DND-41 (cell line): ENCODE measurements at regions not wholly inside any gene's neighbourhood (a gene's known extent, or its start where the extent isn't known, plus 50 kb on each side); places are given as distances from the start of the nearest gene placed in this dataset.

Experiments
- ATAC-seq: fragments of 200-7000 bp; cut with Tn5 transposase; 3 replicates; pipeline ENCODE4 v1.9.1; 2021; ENCODE audit warnings: low read depth; ENCODE audit not compliant: insufficient read depth
- DNase-seq: peaks from one replicate; pipeline ENCODE4 v3.0.0-alpha.2; 2020
- H2AFZ ChIP-seq: 2 replicates; pipeline ENCODE4 v1.6.0; 2012; ENCODE audit warnings: low read depth, low read length
- H3K27ac ChIP-seq: 2 replicates; pipeline ENCODE4 v1.5.1; 2012; ENCODE audit warnings: low read length, inconsistent platforms
- H3K27me3 ChIP-seq: fragments of 200-600 bp; sonication (generic); 2 replicates; pipeline ENCODE4 v1.6.0; 2012; ENCODE audit warnings: low read length, mild to moderate bottlenecking, inconsistent platforms; ENCODE audit not compliant: insufficient read depth, poor library complexity
- H3K36me3 ChIP-seq: 2 replicates; pipeline ENCODE4 v1.5.1; 2012; ENCODE audit warnings: low read length, inconsistent platforms; ENCODE audit not compliant: insufficient read depth
- H3K4me1 ChIP-seq: 2 replicates; pipeline ENCODE4 v1.5.1; 2012; ENCODE audit warnings: mild to moderate bottlenecking, low read length; ENCODE audit not compliant: insufficient read depth
- H3K4me2 ChIP-seq: 2 replicates; pipeline ENCODE4 v1.6.0; 2012; ENCODE audit warnings: mild to moderate bottlenecking, moderate library complexity, low read length, inconsistent platforms; ENCODE audit not compliant: insufficient read depth
- H3K4me3 ChIP-seq, 2 experiments: fragments of 200-600 bp in 1 of 2; shearing (Covaris generic) in 1 of 2; 2 replicates each; pipeline ENCODE4 v1.5.1; 2012 to 2016; ENCODE audit warnings: inconsistent platforms in 2 of 2, low read length in 2 of 2, mild to moderate bottlenecking in 2 of 2, low read depth in 1 of 2, moderate library complexity in 1 of 2
- H3K79me2 ChIP-seq: 2 replicates; pipeline ENCODE4 v1.6.0; 2012; ENCODE audit warnings: low read length, inconsistent platforms; ENCODE audit not compliant: insufficient read depth
- H3K9ac ChIP-seq: 2 replicates; pipeline ENCODE4 v1.6.0; 2012; ENCODE audit warnings: low read depth, mild to moderate bottlenecking, inconsistent platforms, low read length, moderate library complexity
- H3K9me3 ChIP-seq: 2 replicates; pipeline ENCODE4 v1.5.1; 2012; ENCODE audit warnings: low read length, moderate library complexity, mild to moderate bottlenecking, inconsistent platforms; ENCODE audit not compliant: insufficient read depth, severe bottlenecking
- H4K20me1 ChIP-seq: 2 replicates; pipeline ENCODE4 v1.6.0; 2012; ENCODE audit warnings: low read length; ENCODE audit not compliant: insufficient read depth
- CTCF ChIP-seq: IDR thresholded peaks from 2 replicates; pipeline ENCODE4 v1.5.1; 2012; ENCODE audit warnings: borderline replicate concordance, low read length, moderate library complexity, mild to moderate bottlenecking; ENCODE audit not compliant: poor library complexity, severe bottlenecking; ENCODE audit errors: extremely low read depth
- EZH2 ChIP-seq: IDR thresholded peaks from 3 replicates; pipeline ENCODE4 v1.6.1; 2012; ENCODE audit warnings: borderline replicate concordance, low read depth, mild to moderate bottlenecking, moderate library complexity, low read length, inconsistent platforms; ENCODE audit not compliant: severe bottlenecking

- DNase-seq, result no peak
- H2AFZ ChIP-seq, result no peak overlapping the region
- H4K20me1 ChIP-seq, result no peaks in the 10 kb centered on the region
- H3K9ac ChIP-seq, result no peak overlapping the region
- H3K27ac ChIP-seq, result no peak overlapping the region
- peaks cover 13% of the 10 kb centered on the region for H3K4me1 ChIP-seq
- no peak for TF ChIP-seq EZH2
- no peak for TF ChIP-seq CTCF
- no peaks in the 10 kb centered on the region for H3K36me3 ChIP-seq
- H3K27me3 ChIP-seq, result no peaks in the 10 kb centered on the region
- no peak overlapping the region for H3K4me2 ChIP-seq
- ATAC-seq, result no peak
- H3K9me3 ChIP-seq, result peaks cover 10% of the 10 kb centered on the region
- no peaks in the 10 kb centered on the region for H3K79me2 ChIP-seq
- no peak overlapping the region for H3K4me3 ChIP-seq
Measured at GRCh38 chr20:61023612-61024011, 228.4 kb upstream of the CDH4 start.

GRCh38 chr20:61024390-61024789 lies 227.7 kb upstream of the CDH4 start:
- H3K9ac ChIP-seq, result no peak overlapping the region
- ATAC-seq (no peak), DNase-seq (no peak)
- no peak for TF ChIP-seq EZH2
- TF ChIP-seq CTCF, result no peak
- H3K27me3 ChIP-seq, result no peaks in the 10 kb centered on the region
- no peaks in the 10 kb centered on the region for H3K36me3 ChIP-seq
- H3K4me1 ChIP-seq, result peaks cover 10% of the 10 kb centered on the region
- no peak overlapping the region for H3K27ac ChIP-seq
- H4K20me1 ChIP-seq, result no peaks in the 10 kb centered on the region
- H3K9me3 ChIP-seq, result peaks cover 10% of the 10 kb centered on the region
- no peak overlapping the region for H3K4me2 ChIP-seq
- H2AFZ ChIP-seq, result no peak overlapping the region
- no peak overlapping the region for H3K4me3 ChIP-seq
- no peaks in the 10 kb centered on the region for H3K79me2 ChIP-seq

GRCh38 chr20:61025536-61025935 lies 226.5 kb upstream of the CDH4 start:
- no peak for ATAC-seq
- H3K27ac ChIP-seq, result no peak overlapping the region
- no peak overlapping the region for H3K4me3 ChIP-seq
- TF ChIP-seq CTCF (no peak), EZH2 (no peak)
- H3K36me3 ChIP-seq, result no peaks in the 10 kb centered on the region
- no peaks in the 10 kb centered on the region for H3K79me2 ChIP-seq
- no peaks in the 10 kb centered on the region for H4K20me1 ChIP-seq
- peaks cover 10% of the 10 kb centered on the region for H3K9me3 ChIP-seq
- H3K27me3 ChIP-seq, result no peaks in the 10 kb centered on the region
- no peak overlapping the region for H3K4me2 ChIP-seq
- H3K4me1 ChIP-seq, result no peaks in the 10 kb centered on the region
- DNase-seq, result no peak
- H3K9ac ChIP-seq, result no peak overlapping the region
- no peak overlapping the region for H2AFZ ChIP-seq

GRCh38 chr20:61026173-61026572 lies 225.9 kb upstream of the CDH4 start:
- no peak overlapping the region for H3K4me3 ChIP-seq
- H2AFZ ChIP-seq, result no peak overlapping the region
- no peak for DNase-seq
- H4K20me1 ChIP-seq, result no peaks in the 10 kb centered on the region
- no peak for TF ChIP-seq CTCF
- no peak for TF ChIP-seq EZH2
- no peak for ATAC-seq
- no peak overlapping the region for H3K27ac ChIP-seq
- no peak overlapping the region for H3K4me2 ChIP-seq
- peaks cover 10% of the 10 kb centered on the region for H3K9me3 ChIP-seq
- no peak overlapping the region for H3K9ac ChIP-seq
- no peaks in the 10 kb centered on the region for H3K79me2 ChIP-seq
- H3K4me1 ChIP-seq, result no peaks in the 10 kb centered on the region
- H3K27me3 ChIP-seq, result no peaks in the 10 kb centered on the region
- H3K36me3 ChIP-seq, result no peaks in the 10 kb centered on the region
